LNCAP (cell line): ENCODE measurements at regions not wholly inside any gene's neighbourhood (a gene's known extent, or its start where the extent isn't known, plus 50 kb on each side); places are given as distances from the start of the nearest gene placed in this dataset.

Source experiments
- CTCF ChIP-seq: fragments of 450-650 bp; IDR thresholded peaks from 2 replicates; pipeline ENCODE4 v1.5.1; 2017; ENCODE audit warnings: mild to moderate bottlenecking

GRCh38 chr6:122258839-122259238 is 140.6 kb upstream of the HSF2 start:
- TF ChIP-seq CTCF = no peak

- no peak for TF ChIP-seq CTCF
These were observed 134.9 kb upstream of the HSF2 start for GRCh38 chr6:122264557-122264956.

- TF ChIP-seq CTCF = no peak
These were observed 133.7 kb upstream of the HSF2 start for GRCh38 chr6:122265755-122266154.

DNA sequence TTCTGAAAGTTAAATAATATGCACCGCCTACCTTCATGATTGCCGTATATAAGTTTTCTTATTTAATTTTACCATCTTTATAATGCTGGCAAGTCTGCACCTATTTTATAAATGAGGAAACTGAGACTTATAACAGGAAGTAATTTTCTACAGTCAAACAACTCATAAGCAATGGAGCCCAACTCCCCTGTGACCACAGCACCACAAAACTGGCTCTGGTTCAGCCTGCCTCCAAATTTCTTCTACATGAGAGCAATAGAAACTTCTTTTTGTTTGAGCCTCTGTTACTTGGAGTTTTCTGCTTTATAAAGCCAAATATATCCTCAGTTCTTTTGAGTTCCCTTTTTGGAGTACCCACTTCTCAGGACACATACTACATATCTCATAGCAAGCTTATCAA is 131.1 kb upstream of the HSF2 start:
- no peak for TF ChIP-seq CTCF

- TF ChIP-seq CTCF = no peak
These were observed 122.8 kb upstream of the HSF2 start for GRCh38 chr6:122276637-122277036.

DNA sequence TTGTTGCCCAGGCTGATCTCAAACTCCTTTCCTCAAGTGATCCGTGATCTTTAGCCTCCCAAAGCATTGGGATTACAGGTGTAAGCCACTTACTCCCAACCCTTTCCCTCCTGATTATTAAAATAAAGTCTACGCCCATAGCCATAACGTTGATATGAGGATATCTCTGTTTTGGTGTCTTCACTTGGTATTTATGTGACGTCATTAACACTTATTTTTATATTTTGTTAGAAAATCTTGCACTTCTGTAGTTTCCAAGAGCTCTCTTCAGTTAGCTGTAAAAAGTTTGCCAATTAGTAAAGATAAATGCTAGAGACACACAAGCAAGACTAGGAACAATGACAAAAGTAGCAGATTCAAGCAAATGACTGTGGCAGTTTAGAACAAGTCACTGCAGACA is 115.6 kb upstream of the HSF2 start:
- TF ChIP-seq CTCF = no peak

DNA sequence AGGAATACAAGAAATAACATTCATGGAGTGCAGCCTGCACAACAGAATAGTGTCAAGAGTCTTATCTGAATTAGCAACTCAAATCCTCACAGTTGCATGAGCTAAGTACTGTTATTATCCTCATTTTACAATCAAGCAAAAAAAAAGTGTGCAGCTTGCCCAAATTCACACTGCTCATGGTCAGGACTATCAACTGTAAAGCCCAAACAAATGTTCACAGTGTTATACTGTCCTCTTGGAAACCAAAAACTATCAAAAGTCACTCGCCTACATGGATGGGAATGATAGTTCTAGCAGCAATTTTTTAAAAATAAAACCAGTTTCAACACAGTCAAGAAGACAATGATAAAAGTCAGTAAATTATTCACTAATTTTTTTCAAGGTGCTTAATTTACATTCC is 114.6 kb upstream of the HSF2 start:
- no peak for TF ChIP-seq CTCF

- no peak for TF ChIP-seq CTCF
These were observed 114.0 kb upstream of the HSF2 start for GRCh38 chr6:122285292-122285913.
